HG03066 (cell line): ENCODE measurements at regions not wholly inside any gene's neighbourhood (a gene's known extent, or its start where the extent isn't known, plus 50 kb on each side); places are given as distances from the start of the nearest gene placed in this dataset.
"Not testable (repeated sequence)": the region's sequence is repeated elsewhere in the genome, so short reads cannot be mapped to it uniquely, and the experiment has no call there.

Experiments
- ATAC-seq: cut with Tn5 transposase; IDR thresholded peaks from one replicate; pipeline ENCODE4 v1.9.1; 2021; ENCODE audit warnings: low read depth; ENCODE audit not compliant: unreplicated experiment

DNA sequence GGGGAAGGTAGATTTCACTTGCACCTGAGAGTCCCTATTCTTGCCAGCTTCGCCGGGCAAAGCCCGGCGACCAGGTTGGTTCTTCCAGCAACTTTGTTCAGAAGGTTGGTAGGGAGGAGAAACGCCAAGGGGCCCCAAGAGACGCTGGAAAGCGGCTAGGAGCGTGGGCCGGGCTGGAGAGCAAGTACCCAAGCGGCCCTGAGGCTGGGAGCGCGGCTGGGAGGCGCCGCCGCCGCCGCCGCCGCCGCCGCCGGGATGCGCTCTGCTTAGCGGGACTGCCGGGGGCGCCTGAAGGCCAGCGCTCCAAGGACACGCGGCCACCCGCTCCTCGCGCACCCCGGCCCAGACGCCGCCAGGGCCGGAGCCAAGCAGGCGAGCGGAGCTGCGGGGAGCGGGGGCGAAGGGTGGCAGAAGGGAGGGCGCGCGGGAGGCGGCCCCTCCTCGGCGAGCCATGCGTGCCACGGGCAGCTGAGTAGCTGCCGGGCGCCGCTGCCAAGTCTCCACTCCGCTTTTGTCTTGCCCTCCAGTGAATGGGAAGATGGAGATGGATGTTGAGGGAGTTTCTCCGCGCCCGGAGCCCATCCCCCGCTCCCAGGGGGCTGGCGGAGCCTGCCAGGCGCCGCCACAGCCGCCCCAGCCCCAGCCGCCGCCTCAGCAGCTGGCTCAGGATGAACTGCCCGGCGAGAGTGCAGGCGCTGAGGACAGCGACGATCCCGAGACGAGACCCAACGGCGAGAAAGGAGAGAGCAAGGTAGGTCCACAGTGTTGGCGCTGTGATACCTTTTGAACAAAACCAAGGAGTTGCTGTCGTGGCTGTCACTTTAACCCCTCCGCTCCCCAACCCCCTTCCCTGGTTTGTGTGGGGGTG, 227.4 kb upstream of the AZI2 start:
- ATAC-seq, result no peak

DNA sequence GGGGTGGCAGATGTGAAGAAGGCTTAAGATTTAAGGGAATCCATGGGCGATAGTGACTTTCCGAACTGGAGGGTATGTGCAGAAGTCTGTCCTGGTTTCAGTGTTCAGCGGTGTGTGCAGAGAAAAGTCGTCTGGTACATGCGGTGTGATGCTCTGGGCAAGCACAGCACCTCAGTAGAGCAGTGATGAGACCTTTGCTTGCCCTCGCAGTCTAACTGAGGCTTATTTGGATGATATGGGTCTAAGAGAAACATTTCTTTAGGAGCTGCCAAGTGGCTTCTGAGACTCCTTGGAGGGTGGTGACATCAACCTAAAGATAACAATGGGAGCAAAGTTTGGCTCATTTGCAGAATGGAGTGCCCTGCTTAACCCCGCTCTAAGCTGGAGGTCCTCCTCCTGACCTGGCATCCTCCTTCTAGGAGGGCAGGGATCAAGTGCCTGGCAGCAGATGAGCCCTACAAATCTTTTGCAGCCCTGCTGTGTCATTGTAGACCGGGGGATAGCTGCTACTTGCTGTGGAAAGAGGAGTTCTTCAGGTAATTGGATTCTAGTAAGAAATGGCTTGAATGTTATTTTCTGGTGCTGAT, 228.1 kb upstream of the AZI2 start:
- no peak for ATAC-seq

DNA sequence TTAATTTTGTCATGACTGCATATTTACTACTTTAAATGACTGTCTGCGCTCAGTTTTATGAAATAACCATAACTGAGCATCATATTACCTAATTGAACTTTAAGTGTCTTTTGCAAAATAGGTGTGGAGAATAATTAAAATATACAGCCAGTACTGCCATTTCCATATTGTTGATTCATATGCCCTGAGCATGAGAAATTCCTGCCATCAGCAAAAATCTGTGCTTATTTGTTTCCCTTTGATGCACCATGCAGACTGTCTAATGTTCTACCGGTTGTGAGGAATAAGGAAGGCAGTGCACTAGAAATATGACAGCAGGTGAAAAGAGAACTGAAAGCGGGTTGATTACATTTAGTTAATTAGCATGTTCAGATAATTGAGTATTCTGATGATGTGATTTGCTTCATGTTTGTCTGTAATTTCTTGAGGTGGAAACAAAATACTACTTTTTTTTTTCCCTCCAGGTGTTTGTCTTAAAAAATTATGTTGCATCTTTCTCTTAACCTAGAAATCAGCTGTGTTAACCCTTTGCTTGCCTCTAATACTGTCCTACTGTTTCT, 229.4 kb upstream of the AZI2 start:
- no peak for ATAC-seq

DNA sequence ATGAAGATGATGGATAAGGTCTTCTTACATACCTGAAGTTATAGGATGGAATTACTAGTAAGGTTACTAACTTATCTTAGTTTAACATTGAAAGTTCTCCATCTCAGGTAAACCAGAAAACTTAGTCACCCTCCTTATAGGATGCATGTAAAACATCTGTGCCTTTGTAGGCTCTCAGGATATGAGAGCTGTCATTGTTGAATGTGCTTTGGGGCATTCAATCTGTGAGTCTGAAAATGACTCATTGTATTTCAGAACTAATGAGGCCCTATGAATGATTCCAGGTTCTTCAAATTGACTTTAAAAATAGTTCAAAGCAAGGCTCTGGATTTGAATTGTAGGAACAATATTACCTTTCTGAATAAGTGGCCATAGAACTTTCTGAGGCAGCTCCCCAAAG, 237.7 kb upstream of the AZI2 start:
- ATAC-seq, result no peak

DNA sequence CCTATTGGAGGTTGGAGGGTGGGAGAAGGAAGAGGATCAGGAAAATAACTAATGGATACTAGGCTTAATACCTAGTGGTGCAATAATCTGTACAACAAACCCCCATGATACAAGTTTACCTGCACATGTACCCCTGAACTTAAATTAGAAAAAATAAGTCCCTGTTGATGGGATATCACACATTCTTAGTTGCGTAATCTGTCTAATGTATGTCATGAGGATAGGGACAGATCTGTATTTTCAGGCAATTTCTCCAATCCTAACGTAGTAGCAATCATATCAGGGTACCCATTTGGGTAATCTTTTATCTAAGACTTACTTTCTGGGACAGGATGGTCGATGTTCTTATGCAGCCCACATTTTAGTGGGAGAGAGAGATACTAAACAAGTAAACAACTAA, 239.1 kb upstream of the AZI2 start:
- ATAC-seq, result no peak

DNA sequence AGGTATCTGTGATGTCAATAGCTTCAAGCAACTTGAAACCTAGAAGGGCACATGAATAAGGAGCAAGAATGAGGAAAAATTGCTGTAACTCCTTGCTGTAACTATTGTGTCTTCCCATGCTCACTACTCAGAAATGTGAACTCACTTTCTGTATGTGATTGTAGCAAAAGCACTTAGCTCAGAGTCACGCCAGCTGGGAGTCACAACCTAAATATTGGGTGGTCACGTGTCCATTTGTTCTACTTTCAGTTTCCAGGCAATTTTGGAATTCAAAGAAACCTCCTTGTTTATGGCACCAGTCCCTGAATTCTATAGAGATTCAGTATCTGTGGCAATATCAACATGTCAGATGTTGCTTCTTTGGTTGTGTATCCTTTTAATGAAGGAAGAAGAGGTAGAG, 241.6 kb upstream of the AZI2 start:
- no peak for ATAC-seq

DNA sequence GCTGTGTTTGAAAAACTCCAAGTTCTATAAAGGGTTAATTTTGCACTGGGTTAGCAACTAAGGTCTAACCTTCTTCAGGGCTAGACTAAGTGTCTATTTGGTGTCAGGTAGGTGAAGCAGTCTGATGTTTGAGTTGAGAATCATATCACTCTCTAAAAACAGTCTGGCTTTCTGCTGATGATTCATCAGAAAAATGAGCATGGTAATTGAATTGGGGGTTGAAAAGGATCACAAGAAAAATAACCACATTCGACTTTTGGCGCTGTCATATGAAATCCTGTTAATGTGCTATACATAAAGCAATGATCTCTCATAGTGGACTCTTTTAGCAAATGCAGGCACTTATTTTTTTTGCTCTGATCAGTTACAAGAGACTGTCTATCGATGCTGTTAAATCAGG, 242.2 kb upstream of the AZI2 start:
- ATAC-seq, result no peak

DNA sequence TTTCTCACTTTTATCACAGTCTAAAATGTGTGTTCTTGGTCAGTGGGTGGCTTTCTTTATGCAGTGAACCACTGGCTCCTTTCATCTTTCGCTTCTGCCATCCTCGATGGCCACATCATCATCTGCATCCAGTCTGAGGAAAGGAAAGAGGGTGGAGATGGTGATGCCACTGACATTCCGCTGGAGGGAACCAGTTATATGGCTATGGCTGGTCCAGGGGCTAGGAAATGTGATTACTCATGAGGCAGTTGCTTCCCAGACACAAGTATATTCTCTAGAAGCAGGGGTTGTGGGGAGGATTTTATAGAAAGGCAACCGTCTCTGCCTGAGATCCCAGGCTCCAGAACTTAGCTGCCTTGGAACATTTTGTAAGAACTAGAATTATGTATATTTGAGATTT, 246.7 kb upstream of the AZI2 start:
- ATAC-seq, result no peak

DNA sequence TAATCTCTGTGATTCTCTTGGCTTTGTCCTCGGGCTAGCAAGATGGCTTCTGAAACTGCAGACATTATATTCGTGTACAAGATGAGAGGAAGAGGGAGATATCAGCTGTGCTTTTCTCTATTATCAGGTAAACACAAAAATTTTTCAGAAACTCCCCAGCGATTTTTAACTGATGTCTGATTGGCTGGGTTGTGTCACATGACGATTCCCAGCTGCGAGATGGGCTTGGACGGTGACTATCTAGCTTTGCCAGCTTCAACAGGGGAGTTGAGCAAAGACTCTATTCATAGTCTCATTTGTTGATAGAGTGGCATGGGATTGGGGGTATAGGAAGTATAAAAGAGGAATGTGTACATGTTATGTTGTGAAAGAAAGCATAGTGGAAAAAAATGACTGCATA, 248.8 kb upstream of the AZI2 start:
- no peak for ATAC-seq

DNA sequence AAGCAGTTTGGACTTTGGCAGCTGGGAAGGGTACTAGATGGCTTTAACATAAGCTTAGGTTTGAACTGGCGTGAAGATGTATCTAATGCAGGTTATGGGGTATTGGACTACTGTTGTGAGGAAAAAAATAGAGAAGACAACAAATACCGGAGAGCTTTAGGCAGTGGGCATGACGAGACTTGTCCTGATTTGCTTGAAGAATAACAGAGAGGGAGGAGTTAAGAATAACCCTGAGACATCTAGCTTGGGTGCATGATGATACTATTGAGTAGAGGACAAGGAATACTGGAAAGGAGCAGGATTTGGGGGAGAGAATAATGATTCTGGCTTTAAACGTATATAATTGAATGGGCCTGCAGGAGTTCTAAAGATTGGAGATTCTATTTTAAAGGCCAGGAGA, 249.5 kb upstream of the AZI2 start:
- no peak for ATAC-seq

DNA sequence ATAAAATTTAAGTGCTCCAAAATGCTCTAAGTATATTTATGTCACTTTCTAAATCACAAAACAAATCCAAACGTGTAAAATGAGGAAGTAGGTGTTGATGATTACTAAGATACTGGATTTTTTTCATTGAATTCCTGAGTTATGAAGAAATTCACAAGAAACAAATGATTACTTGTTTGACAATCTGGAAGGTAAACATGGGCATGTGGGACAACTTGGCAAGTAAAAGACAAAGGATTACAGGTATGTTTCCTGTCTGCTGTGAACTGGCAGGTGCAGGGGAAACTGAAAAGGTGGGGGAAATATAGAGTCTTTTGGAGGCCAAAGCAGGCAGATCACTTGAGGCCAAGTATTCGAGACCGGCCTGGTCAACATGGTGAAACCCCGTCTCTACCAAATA, 252.7 kb upstream of the AZI2 start:
- no peak for ATAC-seq

DNA sequence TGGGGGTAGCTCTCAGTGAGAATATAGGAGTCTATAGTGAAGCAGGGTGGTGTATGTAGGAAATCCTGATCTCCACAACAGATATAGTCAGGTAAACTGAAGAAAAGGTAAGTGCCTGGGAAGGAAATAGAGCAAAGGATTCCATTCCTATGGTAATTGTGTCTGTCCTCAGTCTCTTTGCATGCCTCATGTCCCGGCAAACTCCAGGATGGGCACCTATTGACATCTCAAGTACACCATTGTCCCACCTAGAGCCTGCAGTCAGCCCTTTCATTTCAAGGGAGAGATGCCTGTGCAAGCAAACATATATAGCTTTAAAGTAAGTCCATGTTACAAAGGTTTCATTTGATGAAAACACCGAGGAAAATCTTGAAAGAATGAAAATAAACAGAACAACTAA, 257.7 kb upstream of the AZI2 start:
- no peak for ATAC-seq

DNA sequence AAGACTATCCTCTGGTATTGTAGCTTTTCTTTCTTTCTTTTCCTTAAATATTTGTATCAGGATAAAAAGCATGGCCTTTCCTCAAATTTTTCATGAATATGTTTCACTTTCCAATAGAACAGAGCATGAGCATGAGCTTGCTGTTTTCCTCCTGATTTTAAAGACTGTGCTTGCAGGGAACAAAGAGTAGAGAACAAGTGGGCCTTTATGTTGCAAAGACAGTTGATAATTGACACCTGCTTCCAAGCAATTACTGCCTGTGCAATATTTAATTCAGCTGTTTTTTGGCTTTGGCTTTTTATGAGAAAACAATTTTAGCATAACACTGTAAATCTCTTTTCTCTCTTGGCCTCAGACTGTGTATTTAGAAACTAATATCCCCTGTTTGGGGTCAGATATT, 263.6 kb upstream of the AZI2 start:
- ATAC-seq, result no peak

DNA sequence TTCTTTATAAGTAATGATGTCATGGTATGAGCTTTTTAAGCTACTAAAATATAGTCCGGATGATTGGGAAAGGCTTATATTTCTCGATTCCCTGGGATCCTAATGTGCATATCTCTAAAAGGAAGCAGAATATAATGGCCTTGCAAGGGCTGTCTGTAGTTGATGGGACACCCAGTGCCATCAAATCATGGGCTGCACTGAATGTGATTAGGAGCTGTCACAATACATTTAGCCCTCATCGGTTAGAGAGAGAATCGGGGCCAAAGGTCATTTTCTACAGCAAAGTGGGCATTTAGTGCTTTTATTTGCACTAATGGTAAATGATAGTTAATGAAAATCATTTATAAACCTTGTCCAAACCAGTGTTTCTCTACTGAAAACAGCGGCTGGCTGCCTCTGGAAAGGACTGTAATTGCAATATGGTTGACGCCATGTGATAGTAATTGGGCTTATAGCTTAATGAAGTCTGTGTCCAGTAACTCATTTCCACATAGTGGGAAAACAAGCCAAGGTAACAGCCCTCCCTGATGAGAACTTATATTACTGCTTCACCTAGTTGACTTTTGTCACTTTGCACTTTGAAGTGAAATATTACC, 265.0 kb upstream of the AZI2 start:
- ATAC-seq, result no peak

DNA sequence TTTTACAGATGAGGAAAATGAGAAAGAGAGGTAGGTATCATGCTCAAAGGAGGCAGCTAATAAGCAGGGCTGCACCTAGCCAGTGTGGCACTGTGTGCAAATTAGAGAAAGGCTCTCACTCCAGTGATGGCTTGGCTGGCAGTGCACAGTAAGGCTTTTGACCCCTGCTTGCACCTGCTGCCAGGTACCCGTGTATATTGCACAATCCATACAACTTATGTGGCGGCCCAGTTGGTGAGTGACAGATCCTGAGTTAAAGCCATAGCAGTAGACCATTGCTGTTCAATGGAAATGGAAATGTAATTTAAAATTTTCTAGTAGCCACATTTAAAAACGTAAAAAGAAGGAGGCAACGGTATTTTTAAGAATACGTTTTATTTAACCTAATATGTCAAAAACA, 266.4 kb upstream of the AZI2 start:
- ATAC-seq, result no peak

DNA sequence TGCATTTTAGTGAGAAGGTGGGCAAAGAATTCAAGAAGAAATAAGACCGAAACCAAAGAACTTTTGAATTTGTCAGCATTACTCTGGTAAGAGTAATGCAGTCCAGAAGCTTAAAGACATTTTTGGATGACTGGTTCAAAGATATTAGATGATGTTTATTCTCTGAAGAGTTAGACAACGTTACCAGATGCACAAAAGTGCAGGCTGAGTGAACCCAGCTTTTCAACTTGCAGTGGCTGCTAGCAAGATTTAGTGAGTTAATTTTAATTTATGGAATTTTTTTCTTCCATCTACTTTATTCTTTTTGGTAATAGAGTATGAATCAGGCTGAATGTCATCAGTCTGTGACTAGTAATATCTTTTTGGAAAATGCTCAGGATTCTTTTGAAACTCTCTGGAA, 267.3 kb upstream of the AZI2 start:
- no peak for ATAC-seq

DNA sequence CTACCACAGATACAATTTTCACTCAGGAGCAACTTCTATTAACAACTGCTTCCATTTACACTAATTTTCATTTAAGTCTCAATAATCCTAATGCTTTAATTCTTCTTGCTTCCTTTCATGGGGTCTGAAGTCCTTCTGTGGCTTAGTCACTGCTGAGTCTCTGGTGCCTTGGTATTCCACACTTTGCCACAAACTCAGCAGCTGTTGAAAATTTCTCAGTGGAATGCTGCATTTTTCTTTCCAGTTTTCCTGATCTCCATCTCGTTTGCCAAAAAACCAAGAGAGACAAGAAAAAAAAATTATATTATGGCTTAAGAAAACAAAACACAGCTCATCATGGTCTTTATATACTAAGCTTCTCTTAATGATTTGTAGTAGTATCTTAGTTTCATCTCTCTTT, 269.2 kb upstream of the AZI2 start:
- ATAC-seq, result no peak

DNA sequence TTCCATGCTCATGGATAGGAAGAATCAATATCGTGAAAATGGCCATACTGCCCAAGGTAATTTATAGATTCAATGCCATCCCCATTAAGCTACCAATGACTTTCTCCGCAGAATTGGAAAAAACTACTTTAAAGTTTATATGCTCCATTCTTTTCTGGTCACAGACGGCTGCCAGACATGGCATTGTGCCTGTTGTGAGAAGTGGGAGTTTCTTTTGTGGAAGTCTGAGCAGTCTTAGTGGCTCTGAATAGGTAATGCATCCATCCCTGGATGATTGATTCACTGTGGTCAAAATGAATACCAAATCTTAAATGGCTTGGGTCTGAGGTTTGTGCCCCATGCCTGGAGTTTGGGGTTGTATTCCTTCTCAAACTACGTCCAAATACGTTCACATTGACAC, 274.5 kb upstream of the AZI2 start:
- no peak for ATAC-seq

DNA sequence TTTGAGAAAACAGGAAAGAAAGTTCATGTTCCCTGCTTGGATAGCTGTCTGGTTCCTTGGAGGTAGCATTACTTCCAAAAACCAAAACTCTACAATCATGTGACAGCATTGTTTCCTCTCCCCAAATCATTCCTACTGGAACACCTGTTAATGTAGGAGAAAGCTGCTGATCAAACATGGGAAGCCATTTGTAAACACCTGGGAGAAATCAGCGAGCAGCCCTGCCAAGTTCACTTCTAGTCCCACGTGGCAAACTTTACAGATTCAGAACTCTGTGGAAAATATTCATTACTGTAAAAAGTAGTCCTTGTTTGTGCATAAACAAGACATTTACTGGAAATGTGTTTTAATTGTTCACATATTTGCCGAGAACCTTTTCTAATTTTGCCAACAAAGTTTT, 275.5 kb upstream of the AZI2 start:
- no peak for ATAC-seq

DNA sequence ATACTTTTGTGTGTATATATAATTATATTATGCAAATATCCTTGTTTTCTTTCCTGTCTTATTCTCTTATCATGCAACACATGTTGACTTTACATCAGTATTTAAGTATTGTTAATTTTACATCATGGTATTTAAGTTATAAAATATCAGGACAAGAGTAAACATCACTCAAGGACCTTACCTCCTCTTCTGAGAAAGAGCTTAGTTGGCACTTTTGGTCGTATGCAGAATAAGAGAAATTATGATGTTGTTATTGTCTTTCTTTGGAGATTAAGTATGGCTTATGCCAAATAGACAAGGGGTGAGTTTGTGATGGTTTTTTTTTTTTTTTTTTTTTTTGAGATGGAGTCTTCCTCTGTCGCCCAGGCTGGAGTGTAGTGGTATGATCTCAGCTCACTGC, 279.2 kb upstream of the AZI2 start:
- not testable (repeated sequence) for ATAC-seq

DNA sequence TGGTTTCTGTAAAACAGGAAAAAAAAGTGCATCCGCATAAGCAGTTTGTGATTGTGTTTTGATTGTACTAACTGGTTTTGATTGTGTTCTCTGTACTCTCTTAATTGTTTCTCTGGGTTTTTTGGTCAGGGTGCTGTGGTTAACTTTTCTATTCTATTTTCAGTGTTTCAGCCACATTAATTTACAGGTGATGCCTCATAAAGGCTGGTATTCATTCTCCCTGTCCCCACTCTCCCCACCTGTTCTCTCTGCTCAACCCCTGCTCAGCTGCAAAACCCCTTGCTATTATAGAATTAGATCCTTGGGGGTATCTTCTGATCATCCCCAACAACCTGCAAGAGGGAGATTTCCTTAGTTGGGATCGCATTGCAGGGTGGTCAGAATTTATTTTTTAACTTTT, 285.4 kb upstream of the AZI2 start:
- no peak for ATAC-seq

DNA sequence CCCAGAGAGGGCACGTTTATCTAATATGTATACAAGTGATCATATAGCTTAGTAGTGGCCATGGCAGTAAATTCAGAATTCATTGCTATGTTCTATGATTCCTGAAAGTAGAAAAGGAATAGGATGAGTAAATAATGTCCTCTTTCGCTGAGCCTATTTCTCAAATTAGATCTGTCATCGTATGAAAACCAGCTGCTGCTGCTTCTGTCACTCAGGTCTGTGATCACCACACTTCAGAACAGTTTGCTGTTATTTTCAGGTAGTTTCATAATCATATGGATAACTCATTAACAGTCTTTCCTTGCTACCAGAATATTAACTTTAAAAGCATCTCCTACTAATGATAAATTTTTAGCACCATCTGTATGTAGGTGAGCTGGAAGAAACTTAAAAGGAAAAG, 289.1 kb upstream of the AZI2 start:
- ATAC-seq, result peak; percentile 57
